ENCODE measurements at regions not wholly inside any gene's neighbourhood (a gene's known extent, or its start where the extent isn't known, plus 50 kb on each side); places are given as distances from the start of the nearest gene placed in this dataset.

DNA sequence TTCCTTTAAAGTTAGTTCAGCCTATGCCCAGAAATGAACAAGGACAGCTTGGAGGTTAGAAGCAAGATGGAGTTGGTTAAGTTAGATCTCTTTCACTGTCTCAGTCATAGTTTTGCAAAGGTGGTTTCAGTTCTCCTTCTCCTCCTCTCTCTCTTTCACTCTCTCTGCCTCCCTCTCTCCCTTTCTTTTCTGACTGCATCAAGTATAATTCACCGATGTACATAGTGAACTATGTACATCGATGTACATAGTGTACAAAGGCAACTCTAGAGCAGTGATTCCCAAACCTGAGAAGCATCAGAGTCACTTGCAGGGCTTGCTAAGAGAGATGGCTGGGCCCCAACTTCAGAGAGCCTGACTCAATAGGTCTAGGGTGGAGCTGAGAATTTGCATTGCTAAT lies 1259.7 kb downstream of the TYW1 start:
- DNase-seq (ENCODE audit: low read depth): no peak
- no peak for FAIRE-seq
- H3K36me3 ChIP-seq (ENCODE audit: control insufficient read depth, insufficient read depth, low read length): no peaks in the 10 kb centered on the region
- no peaks in the 10 kb centered on the region for H3K27me3 ChIP-seq (ENCODE audit: control insufficient read depth, insufficient read depth, low read length)
- H3K4me3 ChIP-seq (ENCODE audit: low read depth, low read length): no peak overlapping the region
- TF ChIP-seq, protein P1, sequence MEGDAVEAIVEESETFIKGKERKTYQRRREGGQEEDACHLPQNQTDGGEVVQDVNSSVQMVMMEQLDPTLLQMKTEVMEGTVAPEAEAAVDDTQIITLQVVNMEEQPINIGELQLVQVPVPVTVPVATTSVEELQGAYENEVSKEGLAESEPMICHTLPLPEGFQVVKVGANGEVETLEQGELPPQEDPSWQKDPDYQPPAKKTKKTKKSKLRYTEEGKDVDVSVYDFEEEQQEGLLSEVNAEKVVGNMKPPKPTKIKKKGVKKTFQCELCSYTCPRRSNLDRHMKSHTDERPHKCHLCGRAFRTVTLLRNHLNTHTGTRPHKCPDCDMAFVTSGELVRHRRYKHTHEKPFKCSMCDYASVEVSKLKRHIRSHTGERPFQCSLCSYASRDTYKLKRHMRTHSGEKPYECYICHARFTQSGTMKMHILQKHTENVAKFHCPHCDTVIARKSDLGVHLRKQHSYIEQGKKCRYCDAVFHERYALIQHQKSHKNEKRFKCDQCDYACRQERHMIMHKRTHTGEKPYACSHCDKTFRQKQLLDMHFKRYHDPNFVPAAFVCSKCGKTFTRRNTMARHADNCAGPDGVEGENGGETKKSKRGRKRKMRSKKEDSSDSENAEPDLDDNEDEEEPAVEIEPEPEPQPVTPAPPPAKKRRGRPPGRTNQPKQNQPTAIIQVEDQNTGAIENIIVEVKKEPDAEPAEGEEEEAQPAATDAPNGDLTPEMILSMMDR (IDR thresholded peaks at IDR 0.05; ENCODE audit: insufficient read depth, low read length, severe bottlenecking): no peak

DNA sequence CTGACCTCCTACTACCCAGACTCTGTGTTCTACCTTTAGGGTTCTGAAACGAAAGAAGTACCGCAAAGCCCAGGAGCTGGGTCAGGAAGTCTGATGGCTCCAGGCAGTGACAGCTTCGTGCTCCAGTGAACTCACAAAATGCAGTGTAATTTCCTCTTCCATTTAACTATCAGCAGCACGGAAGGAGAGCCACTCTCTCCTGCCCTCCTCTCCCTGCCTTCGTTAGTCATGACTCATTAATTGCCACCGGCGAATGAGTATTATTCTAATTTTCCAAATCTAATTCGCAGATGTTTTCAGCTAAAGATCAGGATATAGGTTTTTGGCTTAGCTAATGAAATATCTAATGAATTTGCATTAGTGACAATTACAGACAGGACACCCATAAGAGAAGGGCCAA lies 1262.0 kb downstream of the TYW1 start:
- TF ChIP-seq, protein P1 (IDR thresholded peaks at IDR 0.05; ENCODE audit: insufficient read depth, low read length, severe bottlenecking): no peak
- no peak overlapping the region for H3K4me3 ChIP-seq (ENCODE audit: low read depth, low read length)

DNA sequence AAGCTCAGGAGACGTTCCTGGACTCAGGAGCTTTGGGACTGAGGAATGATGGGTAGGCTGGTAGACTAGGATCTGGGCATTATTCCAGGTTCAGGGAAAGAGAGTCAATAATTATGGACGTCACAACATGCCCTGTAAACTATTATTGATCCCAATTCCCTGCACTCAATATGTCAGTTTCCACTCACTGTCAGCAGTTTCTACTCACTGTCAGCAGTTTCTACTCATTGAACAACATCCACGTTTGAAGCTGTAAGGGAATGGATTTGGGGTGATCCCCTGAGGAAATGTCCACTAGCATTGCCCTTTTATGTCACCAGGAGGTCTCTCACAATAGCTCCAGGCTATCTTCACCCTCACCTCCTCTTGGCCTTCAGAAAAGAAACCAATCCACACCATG lies 1268.6 kb downstream of the TYW1 start:
- TF ChIP-seq, protein P1 (IDR thresholded peaks at IDR 0.05; ENCODE audit: insufficient read depth, low read length, severe bottlenecking): no peak
- DNase-seq (ENCODE audit: low read depth) (no peak), FAIRE-seq (no peak)
- Histone ChIP-seq H3K4me3 (ENCODE audit: low read depth, low read length) (no peak overlapping the region), H3K36me3 (ENCODE audit: control insufficient read depth, insufficient read depth, low read length) (no peaks in the 10 kb centered on the region), H3K27me3 (ENCODE audit: control insufficient read depth, insufficient read depth, low read length) (no peaks in the 10 kb centered on the region)

More for the DNA sequence above, 1262.0 kb downstream of the TYW1 start:
- no peaks in the 10 kb centered on the region for H3K36me3 ChIP-seq (ENCODE audit: control insufficient read depth, insufficient read depth, low read length)
- H3K27me3 ChIP-seq (ENCODE audit: control insufficient read depth, insufficient read depth, low read length): no peaks in the 10 kb centered on the region
- DNase-seq (ENCODE audit: low read depth) (no peak), FAIRE-seq (no peak)

DNA sequence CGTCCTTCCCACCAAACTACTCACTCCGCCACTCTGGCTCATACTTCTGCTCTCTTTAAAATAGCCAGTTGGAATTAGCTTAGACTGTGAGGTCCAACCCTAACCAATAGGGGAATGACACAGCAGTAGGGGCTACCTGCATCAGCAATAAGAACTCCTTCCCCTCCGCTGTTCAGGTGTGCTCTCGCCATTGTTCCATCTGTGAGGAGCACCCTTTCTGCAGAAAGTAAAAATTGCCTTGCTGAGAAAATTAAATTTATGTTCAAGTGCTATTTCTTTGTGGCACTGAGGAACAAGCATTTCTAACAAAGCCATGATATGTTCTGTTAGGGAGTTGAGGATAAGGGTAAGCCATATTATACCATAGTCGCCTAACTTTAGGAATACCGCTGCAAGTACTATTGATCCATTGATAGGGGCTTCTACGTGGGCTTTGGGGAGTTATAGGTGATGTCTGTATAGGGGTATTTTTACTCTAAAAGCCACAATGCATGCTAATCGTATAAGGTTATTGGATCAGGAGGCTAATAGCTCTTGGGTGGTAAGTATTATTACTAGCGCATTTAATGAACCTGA lies 1269.5 kb downstream of the TYW1 start:
- Histone ChIP-seq H3K4me3 (ENCODE audit: low read depth, low read length) (no peak overlapping the region), H3K36me3 (ENCODE audit: control insufficient read depth, insufficient read depth, low read length) (no peaks in the 10 kb centered on the region), H3K27me3 (ENCODE audit: control insufficient read depth, insufficient read depth, low read length) (no peaks in the 10 kb centered on the region)
- FAIRE-seq: no peak
- no peak for DNase-seq (ENCODE audit: low read depth)
- TF ChIP-seq, protein P1 (IDR thresholded peaks at IDR 0.05; ENCODE audit: insufficient read depth, low read length, severe bottlenecking): no peak

DNA sequence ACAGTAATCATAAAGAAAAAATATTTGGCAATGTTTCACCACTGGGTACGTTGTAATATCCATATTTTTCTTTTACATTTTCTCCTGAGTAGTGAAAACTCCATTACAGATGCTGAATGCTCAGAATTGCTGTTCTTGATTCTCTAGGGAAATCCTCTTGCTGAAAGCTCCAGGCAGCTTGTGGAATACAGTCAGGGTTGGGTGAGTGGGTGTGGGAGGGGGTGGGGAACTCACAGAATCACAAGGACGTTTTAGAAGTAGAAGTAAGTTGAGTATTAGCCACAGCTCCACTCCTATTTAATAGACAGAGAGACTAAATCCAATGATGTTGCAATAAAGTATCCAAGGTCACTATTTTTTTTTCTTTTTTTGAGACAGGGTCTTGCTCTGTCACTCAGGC lies 1270.9 kb downstream of the TYW1 start:
- Histone ChIP-seq H3K4me3 (ENCODE audit: low read depth, low read length) (no peak overlapping the region), H3K36me3 (ENCODE audit: control insufficient read depth, insufficient read depth, low read length) (no peaks in the 10 kb centered on the region), H3K27me3 (ENCODE audit: control insufficient read depth, insufficient read depth, low read length) (no peaks in the 10 kb centered on the region)
- TF ChIP-seq, protein P1 (IDR thresholded peaks at IDR 0.05; ENCODE audit: insufficient read depth, low read length, severe bottlenecking): no peak
- DNase-seq (ENCODE audit: low read depth) (no peak), FAIRE-seq (no peak)

DNA sequence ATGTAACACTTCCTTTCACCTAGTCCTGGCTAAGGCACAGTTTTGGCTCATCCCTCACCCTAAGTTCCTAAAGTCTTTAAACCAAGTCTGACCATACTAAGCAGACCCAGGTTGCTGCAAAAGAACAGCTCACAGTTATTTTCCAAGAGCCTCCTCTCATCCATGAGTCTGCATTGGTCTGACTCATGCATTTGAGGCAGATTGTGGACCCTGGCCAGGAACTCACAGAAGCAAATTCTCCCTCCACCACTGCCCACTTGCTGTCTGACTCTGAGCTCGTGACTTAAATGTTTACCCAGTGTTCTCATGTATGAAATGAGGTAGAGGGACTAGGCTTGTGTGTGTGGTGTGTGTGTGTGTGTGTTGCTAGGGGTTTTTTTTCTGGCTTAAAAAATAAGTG lies 1272.8 kb downstream of the TYW1 start:
- TF ChIP-seq, protein P1 (IDR thresholded peaks at IDR 0.05; ENCODE audit: insufficient read depth, low read length, severe bottlenecking): no peak
- Histone ChIP-seq H3K27me3 (ENCODE audit: control insufficient read depth, insufficient read depth, low read length) (no peaks in the 10 kb centered on the region), H3K4me3 (ENCODE audit: low read depth, low read length) (no peak overlapping the region), H3K36me3 (ENCODE audit: control insufficient read depth, insufficient read depth, low read length) (no peaks in the 10 kb centered on the region)
- DNase-seq (ENCODE audit: low read depth): no peak
- FAIRE-seq: no peak
